Body of pancreas (tissue), 4 donors: ENCODE measurements at regions not wholly inside any gene's neighbourhood (a gene's known extent, or its start where the extent isn't known, plus 50 kb on each side); places are given as distances from the start of the nearest gene placed in this dataset.

Source experiments
- ATAC-seq: fragments of 150-250 bp; one replicate; pipeline ENCODE4 v1.9.1; 2016
- DNase-seq, 4 donors: peaks; one replicate each; pipeline ENCODE4 v3.0.0-alpha.2; 2019
- H3K27ac ChIP-seq, 4 donors: fragments of 200-600 bp; sonication (generic); 1 replicate in 3 of 4; 2 replicates in 1 of 4; pipeline versions ENCODE4 v1.5.1 to v1.6.1; 2016 to 2019; ENCODE audit warnings: mild to moderate bottlenecking in 1 of 4, mixed read lengths in 1 of 4, moderate library complexity in 1 of 4
- H3K27me3 ChIP-seq, 2 donors: fragments of 200-600 bp; sonication (generic); one replicate each; pipeline ENCODE4 v1.6.0; 2016; ENCODE audit warnings: mild to moderate bottlenecking in 1 of 2
- H3K36me3 ChIP-seq, 2 donors: fragments of 200-600 bp; sonication (generic); replicated peaks in 1 of 2; 2 replicates each; pipeline ENCODE4 v1.5.1; 2016; ENCODE audit warnings: low read depth in 2 of 2; ENCODE audit not compliant: insufficient read depth in 1 of 2
- H3K4me1 ChIP-seq: fragments of 200-600 bp; sonication (generic); one replicate; pipeline ENCODE4 v1.6.0; 2016
- H3K4me3 ChIP-seq, 2 donors: fragments of 200-600 bp; sonication (generic); 1 replicate in 1 of 2; 2 replicates in 1 of 2; pipeline ENCODE4 v1.5.1; 2016 to 2019
- H3K9me3 ChIP-seq, 3 donors: fragments of 200-600 bp; sonication (generic); 1 replicate in 2 of 3; 2 replicates in 1 of 3; pipeline ENCODE4 v1.5.1; 2016
- CTCF ChIP-seq, 7 experiments: fragments of 450-650 bp in 4 of 7; fragments of 200-600 bp in 3 of 7; sonication (generic) in 3 of 7; IDR thresholded peaks; one replicate each; pipeline ENCODE4 v1.5.1; 2016 to 2019; ENCODE audit warnings: antibody characterized with exemption in 7 of 7
- POLR2A ChIP-seq, 3 donors: fragments of 450-650 bp; IDR thresholded peaks; one replicate each; pipeline ENCODE4 v1.6.1; 2016; ENCODE audit warnings: antibody characterized with exemption in 3 of 3, mild to moderate bottlenecking in 2 of 3
- WGBS, 2 donors: methylation state at CpG; one replicate each; pipeline ENCODE4 v1.1.5; 2017; 5-methylcytosine and 5-hydroxymethylcytosine counted together
- intact Hi-C: fragments of 100-400 bp; cut with DNase I; formaldehyde crosslinking; loops from one replicate; pipeline ENCODE4 v1.15.1; 2023

GRCh38 chr3:65026151-65026550 is 338.4 kb upstream of the ADAMTS9 start:
- TF ChIP-seq CTCF (IDR thresholded peaks at IDR 0.05) = no peak
- no peak for TF ChIP-seq POLR2A (IDR thresholded peaks at IDR 0.05)
- DNase-seq (no peak), ATAC-seq (no peak)
- H3K36me3 ChIP-seq = no peaks in the 10 kb centered on the region
- H3K27me3 ChIP-seq = no peaks in the 10 kb centered on the region
- intact Hi-C loops = no loop called here
- no peaks in the 10 kb centered on the region for H3K4me1 ChIP-seq
- no peak overlapping the region for H3K4me3 ChIP-seq
- WGBS, 2 donors = 79 to 89% methylated on average over 9 of the region's 9 CpGs
- no peak overlapping the region for H3K27ac ChIP-seq
- no peaks in the 10 kb centered on the region for H3K9me3 ChIP-seq

GRCh38 chr3:65024148-65024547 is 336.3 kb upstream of the ADAMTS9 start:
- WGBS, 2 donors = 89 to 96% methylated on average over 7 of the region's 7 CpGs
- intact Hi-C loops = no loop called here

GRCh38 chr3:65020281-65021160 is 332.7 kb upstream of the ADAMTS9 start:
- Histone ChIP-seq H3K36me3 (no peaks in the 10 kb centered on the region), H3K27ac (no peak overlapping the region), H3K4me1 (peaks cover 26% of the 10 kb centered on the region), H3K27me3 (no peaks in the 10 kb centered on the region), H3K9me3 (no peaks in the 10 kb centered on the region), H3K4me3 (no peak overlapping the region)
- WGBS, 2 donors = 79 to 91% methylated on average over 5 of the region's 5 CpGs
- TF ChIP-seq CTCF (IDR thresholded peaks at IDR 0.05) (no peak), POLR2A (IDR thresholded peaks at IDR 0.05) (no peak)
- DNase-seq (no peak), ATAC-seq (no peak)
- intact Hi-C loops = no loop called here

More at GRCh38 chr3:65024148-65024547, 336.3 kb upstream of the ADAMTS9 start:
- ATAC-seq (no peak), DNase-seq (no peak)
- no peaks in the 10 kb centered on the region for H3K9me3 ChIP-seq
- H3K4me1 ChIP-seq = peaks cover 12% of the 10 kb centered on the region
- no peaks in the 10 kb centered on the region for H3K36me3 ChIP-seq
- no peaks in the 10 kb centered on the region for H3K27me3 ChIP-seq
- TF ChIP-seq CTCF (IDR thresholded peaks at IDR 0.05) (no peak), POLR2A (IDR thresholded peaks at IDR 0.05) (no peak)
- no peak overlapping the region for H3K27ac ChIP-seq
- H3K4me3 ChIP-seq = no peak overlapping the region

- ATAC-seq = peak; percentile 88
- Histone ChIP-seq H3K27ac (peak overlapping the region in 1 of 4 donors; percentile 16), H3K27me3 (no peaks in the 10 kb centered on the region), H3K36me3 (no peaks in the 10 kb centered on the region), H3K9me3 (no peaks in the 10 kb centered on the region), H3K4me1 (peaks cover 26% of the 10 kb centered on the region), H3K4me3 (no peak overlapping the region)
- WGBS, 2 donors = 21 to 23% methylated on average over 9 of the region's 9 CpGs
- peak in 2 of 4 donors; percentile 23 to 31 for DNase-seq
- intact Hi-C loops = no loop called here
- TF ChIP-seq CTCF (IDR thresholded peaks at IDR 0.05) (no peak), POLR2A (IDR thresholded peaks at IDR 0.05) (no peak)
Observed at GRCh38 chr3:65019443-65020055, 331.7 kb upstream of the ADAMTS9 start.
